Testis (tissue), 2 donors: ENCODE measurements at regions not wholly inside any gene's neighbourhood (a gene's known extent, or its start where the extent isn't known, plus 50 kb on each side); places are given as distances from the start of the nearest gene placed in this dataset.

Experiments
- DNase-seq: peaks from one replicate; pipeline ENCODE4 v3.0.0-alpha.2; 2019
- H3K27ac ChIP-seq, 2 donors: fragments of 200-600 bp; sonication (generic); one replicate each; pipeline ENCODE4 v1.5.1; 2019
- H3K27me3 ChIP-seq: fragments of 200-600 bp; sonication (generic); one replicate; pipeline ENCODE4 v1.5.1; 2019
- H3K36me3 ChIP-seq: fragments of 200-600 bp; sonication (generic); one replicate; pipeline ENCODE4 v1.5.1; 2017; ENCODE audit warnings: low read depth; ENCODE audit errors: missing control alignments
- H3K4me1 ChIP-seq: fragments of 200-600 bp; sonication (generic); one replicate; pipeline ENCODE4 v1.5.1; 2019
- H3K4me3 ChIP-seq, 2 donors: fragments of 200-600 bp; sonication (generic); one replicate each; pipeline ENCODE4 v1.5.1; 2017 to 2019
- H3K9me3 ChIP-seq: fragments of 200-600 bp; sonication (generic); one replicate; pipeline ENCODE4 v1.5.1; 2017
- CTCF ChIP-seq, 3 experiments: fragments of 450-650 bp in 2 of 3; fragments of 200-600 bp in 1 of 3; sonication (generic) in 1 of 3; IDR thresholded peaks; one replicate each; pipeline ENCODE4 v1.5.1; 2016 to 2019; ENCODE audit warnings: antibody characterized with exemption in 3 of 3, mild to moderate bottlenecking in 2 of 3, moderate library complexity in 1 of 3
- POLR2A ChIP-seq: fragments of 450-650 bp; IDR thresholded peaks from one replicate; pipeline ENCODE4 v1.6.1; 2017; ENCODE audit warnings: antibody characterized with exemption, mild to moderate bottlenecking, moderate library complexity
- WGBS, 2 donors: methylation state at CpG; one replicate each; pipeline ENCODE4 v1.1.5; 2018; 5-methylcytosine and 5-hydroxymethylcytosine counted together
- intact Hi-C: fragments of 100-400 bp; cut with DNase I; formaldehyde crosslinking; loops from one replicate; pipeline ENCODE4 v1.15.1; 2023; ENCODE audit warnings: low total_unique reads

- no peak for DNase-seq
- TF ChIP-seq CTCF (IDR thresholded peaks at IDR 0.05) (no peak), POLR2A (no peak)
- H3K27me3 ChIP-seq, result no peaks in the 10 kb centered on the region
- 50 to 59% methylated on average over 3 of the region's 3 CpGs for WGBS, 2 donors
- no peak overlapping the region for H3K27ac ChIP-seq
- intact Hi-C loops, result no loop called here
- H3K4me1 ChIP-seq, result no peaks in the 10 kb centered on the region
- H3K4me3 ChIP-seq, result no peak overlapping the region
- H3K9me3 ChIP-seq, result no peaks in the 10 kb centered on the region
- H3K36me3 ChIP-seq, result no peaks in the 10 kb centered on the region
These were observed 868.1 kb downstream of the KCNJ2 start for GRCh38 chr17:71037386-71037785.

GRCh38 chr17:71039391-71039790 lies 870.1 kb downstream of the KCNJ2 start:
- TF ChIP-seq CTCF (IDR thresholded peaks at IDR 0.05) (no peak), POLR2A (no peak)
- no peak for DNase-seq
- Histone ChIP-seq H3K27me3 (no peaks in the 10 kb centered on the region), H3K9me3 (no peaks in the 10 kb centered on the region), H3K36me3 (no peaks in the 10 kb centered on the region), H3K4me3 (no peak overlapping the region), H3K4me1 (no peaks in the 10 kb centered on the region), H3K27ac (no peak overlapping the region)
- intact Hi-C loops, result no loop called here
- WGBS, 2 donors, result 80% methylated on average over 4 of the region's 4 CpGs

- DNase-seq, result no peak
- H3K4me3 ChIP-seq, result no peak overlapping the region
- H3K9me3 ChIP-seq, result no peaks in the 10 kb centered on the region
- H3K27me3 ChIP-seq, result no peaks in the 10 kb centered on the region
- no peaks in the 10 kb centered on the region for H3K36me3 ChIP-seq
- H3K4me1 ChIP-seq, result no peaks in the 10 kb centered on the region
- no peak overlapping the region for H3K27ac ChIP-seq
- intact Hi-C loops, result no loop called here
- 88 to 93% methylated on average over 1 of the region's 1 CpG for WGBS, 2 donors
- no peak for TF ChIP-seq CTCF (IDR thresholded peaks at IDR 0.05)
- TF ChIP-seq POLR2A, result no peak
These were observed 883.6 kb downstream of the KCNJ2 start for GRCh38 chr17:71052971-71053370.

GRCh38 chr17:71055128-71055527 lies 885.8 kb downstream of the KCNJ2 start:
- TF ChIP-seq POLR2A, result no peak
- no peak for TF ChIP-seq CTCF (IDR thresholded peaks at IDR 0.05)
- no peaks in the 10 kb centered on the region for H3K36me3 ChIP-seq
- no peaks in the 10 kb centered on the region for H3K4me1 ChIP-seq
- intact Hi-C loops, result no loop called here
- no peaks in the 10 kb centered on the region for H3K9me3 ChIP-seq
- H3K4me3 ChIP-seq, result no peak overlapping the region
- H3K27me3 ChIP-seq, result no peaks in the 10 kb centered on the region
- no peak for DNase-seq
- H3K27ac ChIP-seq, result no peak overlapping the region

GRCh38 chr17:71057448-71057847 lies 888.1 kb downstream of the KCNJ2 start:
- no peak for DNase-seq
- intact Hi-C loops, result no loop called here
- Histone ChIP-seq H3K9me3 (no peaks in the 10 kb centered on the region), H3K4me3 (no peak overlapping the region), H3K27me3 (no peaks in the 10 kb centered on the region), H3K27ac (no peak overlapping the region), H3K4me1 (no peaks in the 10 kb centered on the region), H3K36me3 (no peaks in the 10 kb centered on the region)
- no peak for TF ChIP-seq POLR2A
- TF ChIP-seq CTCF (IDR thresholded peaks at IDR 0.05), result no peak
- 70 to 78% methylated on average over 6 of the region's 6 CpGs for WGBS, 2 donors
